DND-41 (cell line): ENCODE measurements at regions not wholly inside any gene's neighbourhood (a gene's known extent, or its start where the extent isn't known, plus 50 kb on each side); places are given as distances from the start of the nearest gene placed in this dataset.

ENCODE experiments used
- ATAC-seq: fragments of 200-7000 bp; cut with Tn5 transposase; 3 replicates; pipeline ENCODE4 v1.9.1; 2021; ENCODE audit warnings: low read depth; ENCODE audit not compliant: insufficient read depth
- DNase-seq: peaks from one replicate; pipeline ENCODE4 v3.0.0-alpha.2; 2020
- H2AFZ ChIP-seq: 2 replicates; pipeline ENCODE4 v1.6.0; 2012; ENCODE audit warnings: low read depth, low read length
- H3K27ac ChIP-seq: 2 replicates; pipeline ENCODE4 v1.5.1; 2012; ENCODE audit warnings: low read length, inconsistent platforms
- H3K27me3 ChIP-seq: fragments of 200-600 bp; sonication (generic); 2 replicates; pipeline ENCODE4 v1.6.0; 2012; ENCODE audit warnings: low read length, mild to moderate bottlenecking, inconsistent platforms; ENCODE audit not compliant: insufficient read depth, poor library complexity
- H3K36me3 ChIP-seq: 2 replicates; pipeline ENCODE4 v1.5.1; 2012; ENCODE audit warnings: low read length, inconsistent platforms; ENCODE audit not compliant: insufficient read depth
- H3K4me1 ChIP-seq: 2 replicates; pipeline ENCODE4 v1.5.1; 2012; ENCODE audit warnings: mild to moderate bottlenecking, low read length; ENCODE audit not compliant: insufficient read depth
- H3K4me2 ChIP-seq: 2 replicates; pipeline ENCODE4 v1.6.0; 2012; ENCODE audit warnings: mild to moderate bottlenecking, moderate library complexity, low read length, inconsistent platforms; ENCODE audit not compliant: insufficient read depth
- H3K4me3 ChIP-seq, 2 experiments: fragments of 200-600 bp in 1 of 2; shearing (Covaris generic) in 1 of 2; 2 replicates each; pipeline ENCODE4 v1.5.1; 2012 to 2016; ENCODE audit warnings: inconsistent platforms in 2 of 2, low read length in 2 of 2, mild to moderate bottlenecking in 2 of 2, low read depth in 1 of 2, moderate library complexity in 1 of 2
- H3K79me2 ChIP-seq: 2 replicates; pipeline ENCODE4 v1.6.0; 2012; ENCODE audit warnings: low read length, inconsistent platforms; ENCODE audit not compliant: insufficient read depth
- H3K9ac ChIP-seq: 2 replicates; pipeline ENCODE4 v1.6.0; 2012; ENCODE audit warnings: low read depth, mild to moderate bottlenecking, inconsistent platforms, low read length, moderate library complexity
- H3K9me3 ChIP-seq: 2 replicates; pipeline ENCODE4 v1.5.1; 2012; ENCODE audit warnings: low read length, moderate library complexity, mild to moderate bottlenecking, inconsistent platforms; ENCODE audit not compliant: insufficient read depth, severe bottlenecking
- H4K20me1 ChIP-seq: 2 replicates; pipeline ENCODE4 v1.6.0; 2012; ENCODE audit warnings: low read length; ENCODE audit not compliant: insufficient read depth
- EZH2 ChIP-seq: IDR thresholded peaks from 3 replicates; pipeline ENCODE4 v1.6.1; 2012; ENCODE audit warnings: borderline replicate concordance, low read depth, mild to moderate bottlenecking, moderate library complexity, low read length, inconsistent platforms; ENCODE audit not compliant: severe bottlenecking
- TF ChIP-seq, protein P1 (sequence below): IDR thresholded peaks from 2 replicates; pipeline ENCODE4 v1.5.1; 2012; ENCODE audit warnings: borderline replicate concordance, low read length, moderate library complexity, mild to moderate bottlenecking; ENCODE audit not compliant: poor library complexity, severe bottlenecking; ENCODE audit errors: extremely low read depth

DNA sequence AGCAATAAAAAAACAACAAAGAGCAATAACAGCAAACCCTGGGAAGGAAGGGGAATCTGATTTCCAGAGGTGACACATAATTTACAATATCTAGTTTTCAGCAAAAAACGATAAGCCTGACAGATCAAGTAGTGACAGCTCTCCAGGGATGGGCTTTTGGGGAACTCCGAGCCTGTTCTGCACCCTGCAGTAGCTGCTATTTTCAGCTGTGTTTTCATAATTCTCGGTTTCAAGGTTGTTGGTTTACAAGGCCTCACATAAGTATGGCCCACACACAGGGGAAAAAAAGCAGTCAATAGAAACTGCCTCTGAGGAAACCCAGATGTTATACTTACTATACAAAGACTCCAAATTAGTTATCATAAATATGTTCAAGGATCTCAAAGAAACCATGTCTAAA is 67.7 kb upstream of the CTLA4 start:
- Histone ChIP-seq H2AFZ (no peak overlapping the region), H4K20me1 (no peaks in the 10 kb centered on the region), H3K9me3 (no peaks in the 10 kb centered on the region), H3K4me1 (peaks cover 26% of the 10 kb centered on the region), H3K36me3 (no peaks in the 10 kb centered on the region), H3K79me2 (no peaks in the 10 kb centered on the region), H3K27me3 (no peaks in the 10 kb centered on the region), H3K9ac (no peak overlapping the region), H3K27ac (no peak overlapping the region), H3K4me3 (no peak overlapping the region), H3K4me2 (no peak overlapping the region)
- TF ChIP-seq EZH2: no peak
- TF ChIP-seq, protein P1, sequence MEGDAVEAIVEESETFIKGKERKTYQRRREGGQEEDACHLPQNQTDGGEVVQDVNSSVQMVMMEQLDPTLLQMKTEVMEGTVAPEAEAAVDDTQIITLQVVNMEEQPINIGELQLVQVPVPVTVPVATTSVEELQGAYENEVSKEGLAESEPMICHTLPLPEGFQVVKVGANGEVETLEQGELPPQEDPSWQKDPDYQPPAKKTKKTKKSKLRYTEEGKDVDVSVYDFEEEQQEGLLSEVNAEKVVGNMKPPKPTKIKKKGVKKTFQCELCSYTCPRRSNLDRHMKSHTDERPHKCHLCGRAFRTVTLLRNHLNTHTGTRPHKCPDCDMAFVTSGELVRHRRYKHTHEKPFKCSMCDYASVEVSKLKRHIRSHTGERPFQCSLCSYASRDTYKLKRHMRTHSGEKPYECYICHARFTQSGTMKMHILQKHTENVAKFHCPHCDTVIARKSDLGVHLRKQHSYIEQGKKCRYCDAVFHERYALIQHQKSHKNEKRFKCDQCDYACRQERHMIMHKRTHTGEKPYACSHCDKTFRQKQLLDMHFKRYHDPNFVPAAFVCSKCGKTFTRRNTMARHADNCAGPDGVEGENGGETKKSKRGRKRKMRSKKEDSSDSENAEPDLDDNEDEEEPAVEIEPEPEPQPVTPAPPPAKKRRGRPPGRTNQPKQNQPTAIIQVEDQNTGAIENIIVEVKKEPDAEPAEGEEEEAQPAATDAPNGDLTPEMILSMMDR: no peak
- no peak for DNase-seq
- ATAC-seq: no peak

DNA sequence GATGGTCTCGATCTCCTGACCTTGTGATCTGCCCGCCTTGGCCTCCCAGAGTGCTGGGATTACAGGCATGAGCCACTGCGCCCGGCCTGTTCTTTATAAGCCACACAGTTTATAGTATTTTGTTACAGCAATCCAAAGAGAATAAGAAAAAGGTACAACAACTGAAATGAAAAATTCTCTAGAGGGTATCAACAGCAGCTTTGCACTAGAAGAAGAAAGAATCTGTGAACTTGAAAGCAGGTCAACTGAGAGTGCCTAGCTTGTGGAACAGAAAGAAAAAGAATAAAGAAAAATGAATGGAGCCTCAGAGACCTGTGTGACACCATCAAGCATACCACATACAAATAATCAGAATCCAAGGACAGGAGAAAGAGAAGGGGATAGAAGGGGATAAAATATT is 66.8 kb upstream of the CTLA4 start:
- Histone ChIP-seq H3K4me2 (no peak overlapping the region), H3K27ac (no peak overlapping the region), H3K79me2 (no peaks in the 10 kb centered on the region), H2AFZ (no peak overlapping the region), H4K20me1 (no peaks in the 10 kb centered on the region), H3K9me3 (no peaks in the 10 kb centered on the region), H3K27me3 (no peaks in the 10 kb centered on the region), H3K9ac (no peak overlapping the region), H3K4me3 (no peak overlapping the region), H3K36me3 (no peaks in the 10 kb centered on the region), H3K4me1 (peaks cover 30% of the 10 kb centered on the region)
- DNase-seq (no peak), ATAC-seq (no peak)
- TF ChIP-seq, protein P1: no peak
- no peak for TF ChIP-seq EZH2

DNA sequence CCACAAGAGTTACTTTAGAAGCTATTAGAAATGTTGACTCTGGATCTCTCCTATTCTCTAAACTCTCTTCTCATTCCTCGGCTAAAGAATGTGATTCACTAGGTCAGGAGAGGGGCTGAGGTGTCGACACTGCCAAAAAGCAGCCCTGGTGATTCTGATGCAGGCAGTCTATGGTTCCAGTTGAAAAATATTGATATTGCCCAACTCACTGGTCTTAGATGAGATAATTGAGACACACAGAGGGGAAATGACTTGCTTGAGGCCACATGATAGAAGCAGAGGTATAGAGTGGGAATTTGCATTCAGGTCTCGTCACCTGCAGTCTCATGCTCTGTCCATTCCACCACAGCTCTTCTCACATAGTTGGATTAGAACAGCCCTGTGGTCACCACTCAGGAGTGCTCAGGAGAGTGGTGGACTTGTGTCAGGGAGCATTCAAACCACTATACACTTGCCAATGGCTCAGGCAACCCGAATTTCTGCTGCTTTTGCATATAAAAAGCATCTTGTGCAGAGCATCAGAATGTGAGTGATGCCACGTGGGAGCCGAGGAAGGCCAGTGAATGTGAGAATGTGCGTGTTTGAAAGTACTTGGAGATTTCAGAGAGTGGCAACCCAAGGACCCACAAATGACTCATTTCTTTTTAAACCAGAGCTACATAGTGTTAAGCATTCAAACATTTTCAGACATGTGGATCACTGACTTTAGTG is 65.1 kb upstream of the CTLA4 start:
- no peak for ATAC-seq
- H3K4me3 ChIP-seq: no peak overlapping the region
- no peak overlapping the region for H3K9ac ChIP-seq
- TF ChIP-seq, protein P1: no peak
- TF ChIP-seq EZH2: no peak
- no peaks in the 10 kb centered on the region for H4K20me1 ChIP-seq
- no peaks in the 10 kb centered on the region for H3K79me2 ChIP-seq
- no peaks in the 10 kb centered on the region for H3K36me3 ChIP-seq
- DNase-seq: no peak
- H3K4me1 ChIP-seq: peaks cover 38% of the 10 kb centered on the region
- H3K27me3 ChIP-seq: no peaks in the 10 kb centered on the region
- H3K9me3 ChIP-seq: no peaks in the 10 kb centered on the region
- no peak overlapping the region for H3K4me2 ChIP-seq
- no peak overlapping the region for H2AFZ ChIP-seq
- no peak overlapping the region for H3K27ac ChIP-seq
